Activated CD8-positive, alpha-beta memory T cell treated with anti-CD3 and anti-CD28 coated beads, Interleukin-2, amount 50 U/mL, for 4 hours (primary cell): ENCODE measurements at regions not wholly inside any gene's neighbourhood (a gene's known extent, or its start where the extent isn't known, plus 50 kb on each side); places are given as distances from the start of the nearest gene placed in this dataset.

Experiments used
- DNase-seq: peaks from one replicate; pipeline ENCODE4 v3.0.0-alpha.2; 2020

DNA sequence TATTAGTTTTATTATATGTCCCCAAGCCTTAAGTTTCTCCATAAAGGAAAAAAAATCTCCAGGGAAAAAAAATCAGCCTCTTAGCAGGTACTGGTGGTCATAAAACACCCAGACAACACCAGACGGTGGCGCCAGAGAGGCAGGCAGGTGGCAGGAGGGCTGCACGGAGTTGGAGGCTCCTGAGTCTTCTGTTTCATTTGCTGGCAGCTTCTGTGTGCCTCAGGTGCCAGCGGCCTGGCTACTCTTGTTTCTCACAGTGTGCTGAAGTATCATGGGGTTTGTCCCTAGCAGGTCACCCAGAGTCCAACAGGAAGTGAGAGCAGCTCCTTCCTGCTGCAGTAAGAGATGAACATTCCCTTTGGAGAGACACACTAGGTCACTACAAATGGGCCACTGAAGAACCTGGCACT lies 123.3 kb upstream of the GADD45A start:
- peak; percentile 90 for DNase-seq

DNA sequence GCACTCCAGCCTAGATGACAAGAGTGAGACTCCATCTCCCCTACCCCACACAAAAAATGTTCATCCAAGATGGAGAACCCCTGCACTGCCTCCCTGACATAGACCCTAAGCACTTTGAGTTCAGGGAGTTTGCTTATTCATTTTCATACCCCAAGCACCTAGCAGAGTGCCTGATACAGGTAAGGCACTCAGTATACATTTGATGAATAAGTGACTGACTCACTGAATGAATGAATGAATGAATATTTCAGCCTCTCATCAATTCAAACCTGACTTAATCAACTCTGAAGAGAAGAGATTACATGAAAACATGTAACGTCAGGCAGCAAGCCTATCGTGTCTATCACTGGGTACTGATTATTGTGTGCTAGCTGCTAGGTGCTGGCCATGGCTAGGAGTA lies 121.3 kb upstream of the GADD45A start:
- no peak for DNase-seq

DNA sequence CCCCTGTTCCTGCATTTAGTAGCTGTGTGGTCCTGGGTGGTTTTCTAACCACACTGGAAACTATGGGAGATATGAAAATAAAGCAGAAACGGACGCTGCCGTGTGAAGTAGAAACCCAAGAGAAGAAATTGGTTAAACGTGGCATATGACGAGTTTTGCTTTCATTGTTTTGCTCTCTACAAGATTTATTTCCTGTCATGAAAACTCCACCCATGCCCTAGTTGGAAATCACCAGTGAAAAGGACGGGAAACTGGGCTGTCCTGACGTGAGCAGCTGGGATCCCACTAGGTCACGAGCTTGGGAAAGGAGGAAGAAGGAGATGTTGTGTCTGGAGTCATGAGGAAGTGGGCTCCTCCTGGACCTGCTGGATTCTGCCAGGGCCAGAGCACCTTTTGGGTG lies 120.8 kb upstream of the GADD45A start:
- DNase-seq: no peak

DNA sequence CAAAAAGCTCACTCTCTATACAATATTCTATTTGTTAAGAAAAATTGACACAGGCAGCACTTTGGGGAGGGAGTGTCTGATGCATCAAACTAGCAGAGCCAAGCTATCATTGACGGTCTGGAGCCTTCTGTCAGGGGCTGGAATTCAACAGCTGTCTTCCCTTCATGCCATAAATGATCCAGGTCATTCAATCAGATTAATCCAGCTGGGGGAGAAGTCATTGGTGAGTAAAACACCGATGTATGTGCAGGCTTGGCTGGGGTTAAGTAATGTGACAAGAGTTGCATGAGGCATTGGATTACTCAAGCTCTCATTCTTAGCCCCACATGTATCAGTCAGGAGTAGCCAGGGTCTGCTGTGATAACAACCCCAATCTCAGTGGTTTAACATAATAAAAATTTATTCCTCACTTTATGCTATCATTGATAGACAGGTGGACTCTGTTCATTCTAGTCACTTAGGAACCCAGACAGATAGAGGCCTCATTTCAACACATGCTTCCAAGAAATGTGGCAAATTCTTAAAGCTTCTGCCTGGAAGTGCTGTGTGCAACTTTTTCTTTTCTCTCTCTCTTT lies 118.1 kb upstream of the GADD45A start:
- no peak for DNase-seq

DNA sequence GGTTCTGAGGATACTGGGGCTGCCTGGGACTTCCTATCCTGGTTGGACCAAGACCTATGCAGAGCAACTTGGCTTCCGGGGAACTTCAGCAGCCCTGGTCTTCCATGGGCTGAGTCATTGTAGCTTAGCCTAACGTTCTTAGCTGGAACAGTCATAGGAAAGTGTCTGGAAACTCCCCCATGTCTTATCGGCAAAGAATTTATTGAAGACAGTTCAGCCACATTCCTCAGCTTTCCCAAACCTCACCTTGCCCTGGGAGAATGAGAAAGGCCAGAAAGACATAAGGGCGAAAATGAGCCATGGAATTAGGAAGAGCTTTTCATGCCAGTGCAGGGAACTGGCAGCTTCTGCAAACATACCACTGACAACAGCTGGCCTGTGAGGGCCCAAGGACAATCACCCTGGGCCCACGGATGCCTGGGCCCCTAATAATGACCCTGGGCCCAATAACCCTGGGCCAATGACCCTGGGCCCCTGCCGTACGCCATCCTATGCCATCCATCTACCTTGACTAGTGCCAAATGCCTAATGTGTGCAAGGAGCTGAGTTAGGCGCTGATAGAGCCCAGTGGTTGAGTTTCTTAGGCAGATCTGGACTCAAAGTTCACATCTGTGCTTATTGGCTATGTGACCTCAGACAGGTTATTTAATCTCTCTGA lies 114.4 kb upstream of the GADD45A start:
- DNase-seq: no peak

DNA sequence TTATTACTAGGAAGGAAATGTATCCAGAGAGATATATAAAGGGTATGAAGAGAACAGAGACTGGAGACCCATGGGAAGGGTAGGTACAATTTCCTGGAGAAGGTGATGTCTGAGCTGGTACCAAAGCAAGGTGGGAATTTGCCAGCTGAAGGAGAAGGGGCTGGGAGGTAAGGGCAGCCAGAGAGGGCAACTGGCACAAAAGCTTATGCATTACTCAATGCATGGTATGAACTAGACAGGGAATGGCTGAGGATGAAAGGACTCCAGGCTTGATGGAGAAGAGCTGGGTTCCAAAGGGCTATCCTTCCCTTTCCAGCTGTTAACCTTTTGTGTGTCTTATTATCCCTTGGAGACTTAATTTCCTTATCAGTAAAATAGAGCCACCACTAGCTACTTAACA lies 113.6 kb upstream of the GADD45A start:
- DNase-seq: no peak

DNA sequence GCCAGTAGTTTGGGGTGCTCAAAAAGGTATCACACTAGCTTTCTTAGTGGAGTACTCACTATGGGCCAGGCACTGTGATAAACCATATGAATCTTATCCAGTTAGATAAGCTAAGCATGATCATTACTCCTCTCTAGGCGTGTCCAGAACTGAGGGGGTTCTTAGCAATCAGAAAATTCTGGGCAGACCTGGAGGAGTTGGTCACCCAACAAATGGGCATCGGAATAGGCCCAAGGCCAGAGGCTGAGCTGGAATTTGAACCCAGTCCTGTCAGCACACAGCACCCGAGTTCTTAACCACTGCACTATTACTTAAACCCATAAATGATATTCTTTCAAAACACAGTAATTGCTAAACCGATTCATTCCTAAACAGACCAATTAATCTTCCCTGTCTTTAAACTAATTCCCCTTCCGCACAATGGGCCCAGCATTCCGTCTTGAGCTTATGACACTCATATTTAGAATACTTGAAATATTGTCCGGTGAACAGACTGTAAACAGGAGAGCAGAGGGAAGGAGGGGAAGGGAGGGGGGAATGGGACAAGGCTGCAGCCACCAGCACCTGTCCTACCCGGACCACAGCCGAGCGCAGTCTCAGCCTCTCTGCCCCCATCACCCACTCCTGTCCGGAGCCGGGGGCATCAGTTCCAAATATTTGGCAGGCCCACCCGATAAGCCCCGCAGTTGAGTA lies 113.0 kb upstream of the GADD45A start:
- no peak for DNase-seq

DNA sequence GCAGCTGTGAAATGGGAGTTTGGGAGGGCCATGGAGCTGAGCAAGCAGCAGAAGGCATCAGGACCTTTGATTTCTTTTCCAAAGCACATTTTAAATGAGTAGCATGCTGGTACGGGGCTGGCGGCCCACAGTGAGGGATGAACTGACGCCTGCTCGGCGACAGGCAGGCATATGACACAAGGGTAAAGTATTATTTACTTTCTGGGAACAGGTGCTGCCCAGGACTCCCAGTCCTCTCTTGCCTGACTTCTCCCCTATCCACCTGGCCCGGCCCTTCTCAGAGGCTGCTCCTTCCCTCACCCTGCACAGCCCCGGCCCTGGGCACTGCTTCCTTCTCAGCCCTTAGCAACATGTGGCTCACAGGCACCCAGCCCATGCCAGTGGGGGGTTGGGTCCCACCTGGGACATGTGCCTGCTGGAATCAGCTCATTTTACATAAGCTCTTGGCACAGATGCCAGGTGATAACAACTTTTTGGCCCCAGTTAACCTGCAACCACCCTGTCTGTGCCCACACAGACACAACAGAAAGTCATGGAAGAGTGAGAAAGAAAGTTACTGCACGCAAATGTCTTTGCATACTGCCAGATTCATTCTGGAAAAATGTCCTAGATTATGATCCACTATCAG lies 112.3 kb upstream of the GADD45A start:
- no peak for DNase-seq

DNA sequence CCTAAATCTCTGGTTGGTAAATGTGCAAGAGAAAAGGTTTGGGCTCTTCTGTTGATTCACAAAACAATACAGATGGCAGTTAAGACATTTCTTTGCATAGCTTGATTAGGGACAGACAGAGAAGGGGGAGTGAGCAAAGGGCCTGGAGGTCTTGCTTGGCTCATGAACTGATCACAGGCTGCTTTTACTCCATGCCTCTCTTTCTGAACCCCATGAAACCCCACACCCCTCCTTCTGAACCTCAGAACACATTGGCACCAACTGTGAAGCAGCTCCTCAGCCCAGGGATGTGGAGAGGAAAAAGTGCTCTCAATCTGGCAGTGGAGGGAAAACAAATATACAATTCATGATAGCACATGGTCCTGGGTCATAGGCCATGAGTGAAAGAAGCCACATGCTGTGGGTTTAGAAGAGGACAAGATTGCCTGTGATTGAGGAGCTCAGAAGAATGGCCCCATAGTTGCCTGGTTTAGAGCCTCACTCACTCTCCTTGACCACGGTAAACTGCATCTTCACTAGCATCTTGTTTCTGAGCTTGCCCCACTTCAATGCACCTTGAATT lies 111.6 kb upstream of the GADD45A start:
- no peak for DNase-seq

DNA sequence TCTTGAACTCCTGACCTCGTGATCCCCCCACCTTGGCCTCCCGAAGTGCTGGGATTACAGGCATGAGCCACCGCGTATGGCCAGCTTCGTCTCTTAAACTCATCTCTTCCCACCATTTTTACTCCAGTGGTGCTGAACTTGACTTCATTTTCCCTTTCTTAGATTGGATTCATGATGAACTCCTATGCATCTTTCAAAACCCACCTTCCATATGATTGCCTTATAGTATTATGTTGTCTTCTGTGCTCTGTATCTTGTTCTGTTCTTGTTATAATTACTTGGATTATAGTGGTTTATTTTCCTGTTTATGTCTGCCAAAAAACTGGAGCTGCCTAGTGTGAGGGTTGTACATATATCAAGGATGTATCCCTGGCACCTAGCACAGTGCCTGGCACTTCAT lies 110.8 kb upstream of the GADD45A start:
- DNase-seq: no peak

DNA sequence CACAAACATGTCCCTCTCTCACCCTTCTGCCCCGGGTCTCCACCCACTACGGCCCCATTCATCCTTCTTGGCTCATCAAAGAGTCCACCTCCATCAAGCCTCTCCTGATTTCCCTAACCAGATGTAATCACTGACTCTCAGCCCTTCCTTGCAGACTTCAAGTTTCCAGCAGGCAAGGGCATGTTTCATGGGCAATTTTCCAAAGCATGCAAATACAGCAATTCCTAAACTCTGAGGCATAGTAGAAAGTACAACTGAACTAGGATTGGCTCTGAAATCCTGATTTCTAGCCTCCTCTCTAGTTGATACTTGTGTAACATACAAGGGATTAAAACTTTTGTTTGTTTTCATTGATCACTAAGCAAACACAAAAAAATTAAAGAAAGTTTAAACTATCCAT lies 109.1 kb upstream of the GADD45A start:
- no peak for DNase-seq

DNA sequence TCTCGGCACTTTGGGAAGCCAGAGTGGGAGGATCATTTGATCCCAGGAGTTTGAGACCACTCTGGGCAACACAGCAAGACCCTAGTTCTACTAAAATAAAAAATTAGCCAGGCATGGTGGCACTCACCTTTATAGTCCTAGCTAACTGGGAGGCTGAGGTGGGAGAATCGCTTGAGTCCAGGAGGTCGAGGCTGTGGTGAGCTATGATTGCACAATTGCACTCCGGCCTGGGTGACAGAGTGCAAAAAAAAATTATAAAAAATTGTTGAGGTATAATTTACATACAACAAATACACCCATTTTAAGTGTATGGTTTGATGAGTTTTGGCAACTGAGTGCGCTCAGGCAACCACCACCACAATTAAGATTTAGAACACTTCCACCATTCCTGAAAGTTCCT lies 108.5 kb upstream of the GADD45A start:
- DNase-seq: no peak

DNA sequence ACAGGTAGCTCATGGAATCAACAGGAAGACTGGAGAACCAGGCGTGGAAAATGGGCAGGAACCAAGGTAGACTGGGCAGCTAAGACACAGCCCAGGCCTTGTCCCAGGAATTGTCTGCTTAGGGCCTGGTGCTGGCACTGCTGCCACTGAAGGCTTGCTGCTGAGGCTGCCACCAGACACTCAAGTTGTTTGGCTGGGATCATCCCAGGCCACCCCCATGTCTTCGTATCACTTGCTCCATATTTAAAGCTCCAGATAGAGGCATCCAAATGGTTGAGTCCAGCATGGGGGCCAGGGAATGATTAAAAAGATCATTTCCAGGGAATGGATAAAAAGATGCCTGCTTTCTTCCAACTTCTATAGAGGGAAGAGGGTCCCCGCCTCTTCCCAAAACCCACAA lies 107.4 kb upstream of the GADD45A start:
- DNase-seq: no peak

DNA sequence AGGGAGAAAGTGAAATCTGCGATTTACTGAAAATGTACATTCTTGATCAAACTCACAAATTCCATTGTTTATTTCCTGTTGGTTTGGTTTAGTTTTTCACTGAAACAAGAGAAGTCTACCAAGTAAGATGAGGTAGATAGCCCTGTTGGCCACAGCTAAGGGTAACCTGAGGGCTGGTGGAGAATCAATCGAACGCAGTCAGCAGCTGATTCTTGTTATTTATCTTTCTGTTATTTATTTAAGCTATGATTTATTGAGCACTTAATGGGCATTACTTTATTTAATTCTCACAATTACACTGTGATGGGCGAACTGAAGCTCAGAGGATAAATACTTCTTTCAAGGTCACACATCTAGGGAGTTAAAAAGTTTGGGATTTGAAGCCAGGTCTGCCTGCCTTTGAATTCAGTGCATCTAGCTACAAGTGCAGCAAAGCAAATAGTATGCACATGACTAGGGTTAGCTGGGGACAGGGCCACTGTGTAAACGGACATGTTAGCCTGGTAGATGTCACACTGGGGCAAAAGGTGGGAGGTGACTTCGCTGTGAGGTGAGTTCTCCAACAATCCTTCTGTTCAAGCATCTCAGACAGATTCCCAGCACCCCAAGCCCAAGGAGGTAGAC lies 106.5 kb upstream of the GADD45A start:
- DNase-seq: no peak

DNA sequence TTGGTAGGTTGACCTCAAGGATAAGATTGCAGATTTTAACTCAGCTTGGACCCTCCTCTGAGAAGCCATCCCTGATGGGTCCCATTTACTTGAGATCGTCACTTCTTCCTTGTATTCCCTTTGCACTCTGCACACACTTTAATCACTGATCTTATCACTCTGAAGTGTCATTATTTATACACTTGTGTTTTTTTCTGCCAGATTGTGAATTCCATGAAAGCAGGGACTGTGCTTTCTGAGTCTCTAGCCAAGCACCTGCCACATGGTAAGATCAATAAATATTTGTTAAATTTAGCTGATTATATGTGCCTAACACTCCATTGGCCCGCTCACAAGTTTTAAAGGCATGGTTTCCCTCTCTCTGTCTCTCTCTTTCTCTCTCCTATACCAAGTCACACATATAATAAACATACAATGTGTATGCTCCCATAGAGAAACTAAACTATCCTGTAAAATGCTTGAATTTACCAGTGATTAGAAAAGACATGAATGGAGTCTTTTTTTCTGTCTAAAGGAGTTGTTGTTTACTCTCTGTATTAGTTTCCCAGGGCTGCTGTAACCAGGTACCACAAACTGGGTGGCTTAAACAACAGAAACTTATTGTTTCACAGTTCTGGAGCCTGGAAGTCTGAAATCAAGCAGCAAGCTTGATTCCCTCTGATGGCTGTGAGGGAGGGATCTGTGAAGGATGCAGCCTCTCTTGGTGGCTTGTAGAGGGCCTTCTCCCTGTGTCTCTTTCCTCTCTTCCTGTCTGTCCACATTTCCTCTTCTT lies 105.2 kb upstream of the GADD45A start:
- DNase-seq: no peak

DNA sequence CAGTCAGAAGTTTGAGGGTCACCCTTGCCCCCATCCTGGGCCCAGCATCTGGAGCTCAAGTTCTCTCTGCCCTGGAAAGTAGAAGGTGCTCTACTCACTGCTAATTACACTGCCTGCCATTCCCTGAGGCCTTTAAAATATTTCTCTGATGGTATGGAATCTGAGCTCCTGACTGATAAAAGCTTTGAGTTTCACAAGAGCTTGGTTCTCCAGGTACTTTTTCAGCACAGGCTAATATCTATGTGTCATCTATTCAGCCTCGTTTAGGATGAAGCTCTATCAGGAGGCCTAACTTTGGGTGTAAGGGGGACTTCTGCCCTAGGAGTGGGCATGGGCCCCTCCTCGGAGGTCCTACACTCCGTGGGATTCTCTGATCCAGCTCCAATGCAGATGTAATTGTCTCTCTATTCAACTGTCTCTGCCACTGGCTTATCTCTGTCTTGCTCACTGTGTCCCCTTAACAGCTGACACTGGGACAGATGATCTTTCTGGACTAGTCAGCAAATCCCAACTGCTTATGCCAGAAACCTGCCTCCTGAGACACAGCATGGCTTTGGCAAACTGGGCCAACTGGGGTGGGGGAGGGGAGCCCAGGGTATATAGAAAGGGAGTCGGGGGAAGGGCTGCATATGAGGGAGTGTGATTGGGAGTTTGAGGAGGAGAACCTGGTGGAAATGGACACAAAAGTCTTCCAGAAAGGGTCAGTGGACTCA lies 104.2 kb upstream of the GADD45A start:
- no peak for DNase-seq

DNA sequence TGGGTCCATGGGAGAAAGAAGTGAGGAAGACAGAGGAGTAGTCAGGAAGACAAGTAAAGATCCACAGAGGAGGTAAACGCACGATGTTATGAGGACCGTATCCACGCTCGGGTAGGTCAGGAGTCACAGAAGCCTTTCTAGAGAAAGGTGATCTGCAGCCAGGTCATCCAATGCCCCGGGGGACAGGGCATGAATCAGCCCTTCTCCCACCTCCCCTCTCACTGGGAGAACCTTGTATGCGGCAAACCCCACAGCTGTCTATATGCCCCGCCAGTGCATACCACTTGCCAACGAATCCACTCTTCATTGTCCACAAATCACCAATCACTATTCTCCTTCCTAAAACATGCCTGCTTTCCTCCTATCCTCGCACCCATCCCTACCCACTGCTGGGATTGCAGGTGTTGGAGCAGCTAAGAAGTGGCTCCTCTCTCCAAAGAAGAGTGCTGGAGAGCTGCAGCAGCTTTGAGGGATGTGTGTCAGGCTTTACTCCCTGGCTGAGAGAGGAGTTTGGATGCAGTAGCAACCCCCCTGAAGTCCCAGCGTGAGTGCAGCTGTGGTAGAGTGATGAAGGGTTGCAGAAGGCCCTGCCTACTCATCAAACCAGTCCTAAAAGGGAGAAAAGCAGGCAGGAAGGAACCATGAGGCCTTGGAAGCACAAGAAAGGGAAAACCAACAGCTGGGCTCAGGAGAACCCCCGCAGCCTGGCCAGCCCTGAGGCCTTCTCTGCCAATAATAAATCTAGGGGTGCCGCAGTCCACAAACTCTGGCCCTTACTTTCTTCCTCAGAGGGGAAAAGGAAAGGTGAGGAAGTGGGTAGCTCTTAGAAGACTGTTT lies 102.2 kb upstream of the GADD45A start:
- DNase-seq: no peak

DNA sequence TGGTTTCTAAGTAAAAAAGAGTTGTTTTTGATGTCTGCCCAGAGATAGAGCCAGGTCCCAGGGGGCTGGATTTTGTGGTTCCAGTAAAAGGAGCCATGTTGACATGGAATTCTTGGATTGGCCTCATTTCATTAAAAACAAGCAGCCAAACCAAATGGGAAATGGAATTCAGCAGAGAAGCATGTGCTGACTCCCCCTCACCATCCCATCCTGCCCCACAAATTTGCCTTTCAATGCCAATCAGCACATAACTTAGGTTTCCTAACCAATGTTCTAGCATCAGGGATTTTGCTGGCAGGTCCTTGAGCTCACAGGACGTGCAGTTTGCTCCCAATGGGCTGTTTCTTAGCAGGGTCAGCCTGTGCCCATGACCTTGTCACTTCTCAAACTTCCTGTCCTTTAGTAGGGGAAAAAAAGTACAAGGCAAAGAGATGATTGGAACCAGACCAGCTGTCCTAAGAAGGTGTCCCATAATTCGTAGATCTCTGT lies 101.5 kb upstream of the GADD45A start:
- no peak for DNase-seq

DNA sequence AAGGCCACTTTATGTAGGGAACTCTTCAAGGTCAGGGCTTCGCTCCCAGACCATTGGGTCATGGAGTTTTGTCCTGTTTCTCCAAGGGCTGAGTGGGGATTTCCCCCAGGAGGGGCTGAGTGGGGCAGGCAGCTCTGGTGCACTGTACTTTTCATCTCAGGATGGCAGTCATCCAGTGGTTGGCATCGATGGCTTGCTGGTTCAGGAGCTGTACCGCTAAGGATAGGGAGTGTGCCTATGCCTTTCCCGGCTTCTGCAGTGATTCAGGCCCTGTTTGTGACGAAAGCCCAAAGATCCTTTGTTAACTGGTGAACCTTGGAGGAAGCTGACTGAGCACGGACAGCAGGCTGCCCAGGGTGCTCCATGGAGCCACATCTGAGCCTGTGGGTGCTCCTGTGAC lies 100.1 kb upstream of the GADD45A start:
- DNase-seq: no peak

DNA sequence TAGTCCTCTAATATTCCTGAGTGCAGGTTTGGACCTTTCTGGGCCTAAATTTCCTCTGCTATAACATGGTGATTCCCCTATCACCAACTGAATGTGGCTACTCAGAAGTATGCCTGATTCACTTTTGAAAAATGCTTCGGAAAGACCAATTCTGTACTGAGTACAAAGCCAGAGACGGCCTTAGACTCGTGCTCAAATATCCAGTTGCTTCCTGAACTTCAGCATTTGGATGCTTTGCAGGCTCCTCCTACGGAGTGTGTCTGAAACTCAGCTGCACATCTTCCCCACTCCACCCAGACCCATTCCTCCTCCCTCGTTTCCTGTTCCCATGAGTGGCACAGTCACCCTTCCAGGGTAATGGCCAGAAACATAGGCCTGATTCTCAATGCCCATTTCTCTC lies 98.4 kb upstream of the GADD45A start:
- DNase-seq: no peak
